Activated naive CD8-positive, alpha-beta T cell treated with anti-CD3 and anti-CD28 coated beads, Interleukin-2, amount 10 ng/mL, durations not matched to agents 7 days and 5 days (primary cell): ENCODE measurements at regions not wholly inside any gene's neighbourhood (a gene's known extent, or its start where the extent isn't known, plus 50 kb on each side); places are given as distances from the start of the nearest gene placed in this dataset.
"Not testable (repeated sequence)": the region's sequence is repeated elsewhere in the genome, so short reads cannot be mapped to it uniquely, and the experiment has no call there.

Source experiments
- ATAC-seq: fragments of 150-1000 bp; cut with Tn5 transposase; one replicate; pipeline ENCODE4 v1.10.0; 2021; ENCODE audit warnings: low read depth, moderate library complexity
- POLR2A ChIA-PET: fragments of 350-600 bp; sonication (Branson Sonifier 250); formaldehyde crosslinking; loops from one replicate; lab custom pipeline; 2021; ENCODE audit warnings: antibody characterized with exemption; lab: Charles Lee
- DNase-seq: peaks from one replicate; pipeline ENCODE4 v3.0.0; 2021
- H3K27ac Mint-ChIP-seq: one replicate; pipeline ENCODE4 v1.8.0; 2022; ENCODE audit warnings: mild to moderate bottlenecking, mixed read lengths
- H3K27me3 Mint-ChIP-seq: one replicate; pipeline ENCODE4 v1.8.0; 2022; ENCODE audit warnings: mild to moderate bottlenecking, moderate library complexity, mixed read lengths
- H3K36me3 Mint-ChIP-seq: one replicate; pipeline ENCODE4 v1.8.0; 2021; ENCODE audit warnings: mild to moderate bottlenecking, mixed read lengths
- H3K4me1 Mint-ChIP-seq: one replicate; pipeline ENCODE4 v1.8.0; 2021; ENCODE audit warnings: mixed read lengths
- H3K4me3 Mint-ChIP-seq: one replicate; pipeline ENCODE4 v1.8.0; 2022; ENCODE audit warnings: mild to moderate bottlenecking, moderate library complexity, mixed read lengths
- H3K9me3 Mint-ChIP-seq: one replicate; pipeline ENCODE4 v1.8.0; 2021; ENCODE audit warnings: mixed read lengths

DNA sequence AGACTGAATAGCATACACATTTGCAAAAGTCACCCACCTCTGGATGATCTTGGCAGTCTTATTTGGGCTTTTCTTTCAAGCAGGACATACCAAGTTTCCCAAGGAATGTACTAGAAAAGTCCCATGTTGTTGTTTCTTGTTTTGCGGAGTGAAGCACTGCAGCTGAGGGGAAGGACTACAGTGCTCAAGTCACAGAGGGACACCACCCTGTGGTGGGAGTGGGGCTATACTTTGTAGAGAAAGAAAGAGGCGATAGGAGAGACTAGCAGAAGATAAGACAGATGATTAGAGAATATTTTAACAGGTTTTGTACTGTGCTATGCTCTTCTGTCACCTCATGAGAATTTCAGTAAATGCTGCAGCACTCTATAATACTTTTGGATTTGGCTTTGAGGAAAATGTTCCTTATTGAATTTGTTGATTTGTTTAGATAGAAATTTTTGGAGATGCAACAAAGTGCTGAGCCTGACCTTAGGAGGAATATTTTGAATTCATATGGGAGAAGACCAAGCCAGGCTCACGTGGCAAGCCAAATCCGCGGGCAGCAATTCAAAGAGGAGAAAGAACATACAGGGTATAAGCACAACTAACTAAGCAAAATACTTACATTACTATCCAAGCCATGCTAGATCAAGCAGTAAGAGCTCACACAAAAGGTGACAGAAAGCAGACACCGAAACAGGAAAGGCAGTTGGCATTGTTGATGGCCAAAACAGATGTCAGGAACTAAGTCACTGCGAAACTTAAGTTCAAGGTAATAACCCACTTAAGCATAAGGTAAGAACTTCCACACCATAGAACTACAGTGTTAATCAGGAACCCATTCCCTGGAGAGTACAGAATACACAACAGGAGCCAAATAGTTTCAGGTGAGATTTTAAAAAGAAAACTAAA lies 280.3 kb upstream of the INTU start:
- Mint-ChIP-seq H3K27me3 (no peaks in the 10 kb centered on the region), H3K36me3 (no peaks in the 10 kb centered on the region), H3K4me1 (no peaks in the 10 kb centered on the region), H3K9me3 (peaks cover 3% of the 10 kb centered on the region), H3K27ac (no peak overlapping the region), H3K4me3 (no peak overlapping the region)
- ATAC-seq (no peak), DNase-seq (no peak)
- POLR2A ChIA-PET: no interaction called here

DNA sequence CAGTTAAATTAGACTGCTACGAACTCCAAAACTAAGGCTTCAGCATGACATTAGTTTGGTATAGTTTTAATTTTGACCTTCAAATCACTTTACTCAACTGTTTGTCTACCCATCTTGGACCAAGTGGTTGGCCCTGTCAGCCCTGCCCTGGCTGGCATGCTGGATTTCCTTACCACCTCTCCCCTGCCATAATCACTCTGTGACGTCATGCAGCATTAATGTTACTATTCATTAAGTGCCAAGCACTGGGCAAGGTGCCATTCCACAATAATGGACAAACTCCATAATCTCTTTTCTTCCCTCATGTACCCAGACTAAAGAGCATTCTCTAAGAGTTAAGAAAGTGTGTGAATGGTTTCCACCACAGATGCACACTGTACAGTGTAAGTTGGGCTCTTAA lies 277.0 kb upstream of the INTU start:
- DNase-seq: no peak
- Mint-ChIP-seq H3K36me3 (no peaks in the 10 kb centered on the region), H3K27ac (no peak overlapping the region), H3K4me3 (no peak overlapping the region), H3K4me1 (no peaks in the 10 kb centered on the region), H3K9me3 (no peaks in the 10 kb centered on the region), H3K27me3 (no peaks in the 10 kb centered on the region)
- POLR2A ChIA-PET: no interaction called here
- no peak for ATAC-seq

DNA sequence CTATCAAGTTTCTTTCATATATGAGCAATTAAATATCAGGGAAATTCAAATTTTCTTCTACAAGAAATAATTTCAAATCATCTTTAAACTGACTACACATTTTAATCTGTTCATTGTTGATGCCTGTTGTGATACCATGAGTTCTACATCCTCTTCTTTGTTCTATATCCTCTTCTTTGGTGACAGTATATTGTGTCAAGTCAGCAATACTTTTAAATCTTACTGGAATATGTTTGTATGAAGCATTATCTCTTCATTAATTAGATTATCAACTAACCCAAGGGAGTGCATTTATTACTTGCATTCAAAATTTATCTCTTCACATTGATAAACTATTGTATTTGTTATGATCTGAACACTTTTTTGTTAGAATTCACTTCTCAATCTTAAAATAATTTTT lies 275.0 kb upstream of the INTU start:
- Mint-ChIP-seq H3K27me3 (no peaks in the 10 kb centered on the region), H3K27ac (no peak overlapping the region), H3K9me3 (peaks cover 2% of the 10 kb centered on the region), H3K36me3 (no peaks in the 10 kb centered on the region), H3K4me3 (no peak overlapping the region), H3K4me1 (no peaks in the 10 kb centered on the region)
- ATAC-seq (no peak), DNase-seq (no peak)
- POLR2A ChIA-PET: no interaction called here

DNA sequence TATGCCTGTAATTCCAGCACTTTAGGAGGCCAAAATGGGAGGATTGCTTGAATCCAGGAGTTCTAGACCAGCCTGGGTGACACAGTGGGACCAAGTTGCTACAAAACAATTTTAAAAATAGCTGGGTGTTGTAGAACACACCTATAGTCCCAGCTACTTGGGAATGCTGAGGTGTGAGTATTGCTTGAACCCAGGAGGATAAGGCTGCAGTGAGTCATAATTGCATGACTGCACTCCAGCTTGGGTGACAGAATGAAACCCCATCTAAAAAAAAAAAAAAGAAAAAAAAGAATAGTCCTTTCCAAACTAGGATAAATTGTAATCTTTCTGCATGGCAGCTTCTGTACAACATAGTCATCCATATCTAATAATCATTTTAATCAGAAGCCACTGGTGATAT lies 270.1 kb upstream of the INTU start:
- Mint-ChIP-seq H3K27ac (no peak overlapping the region), H3K4me1 (no peaks in the 10 kb centered on the region), H3K36me3 (no peaks in the 10 kb centered on the region), H3K27me3 (no peaks in the 10 kb centered on the region), H3K9me3 (peaks cover 4% of the 10 kb centered on the region), H3K4me3 (no peak overlapping the region)
- DNase-seq: no peak
- POLR2A ChIA-PET: no interaction called here
- no peak for ATAC-seq

DNA sequence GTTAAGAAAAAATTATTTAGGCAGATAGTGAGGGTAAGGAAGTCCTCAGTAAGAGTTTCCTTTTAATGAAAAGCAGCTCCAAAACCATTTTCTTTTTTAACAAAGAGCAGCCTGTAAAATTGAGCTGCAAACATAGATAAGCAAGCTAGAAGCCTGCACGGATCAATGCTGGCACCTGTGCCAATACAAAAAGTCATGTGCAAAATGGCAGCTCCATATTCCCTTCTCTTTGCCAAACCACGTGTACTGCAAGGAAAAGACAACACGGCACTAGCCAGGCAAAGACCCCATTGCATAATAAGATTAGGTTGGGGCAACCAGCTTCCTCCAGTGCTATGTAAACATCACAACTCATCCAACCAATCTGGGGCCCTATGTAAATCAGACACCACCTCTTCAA lies 268.4 kb upstream of the INTU start:
- Mint-ChIP-seq H3K36me3 (no peaks in the 10 kb centered on the region), H3K27me3 (no peaks in the 10 kb centered on the region), H3K4me1 (no peaks in the 10 kb centered on the region), H3K9me3 (peaks cover 4% of the 10 kb centered on the region), H3K4me3 (no peak overlapping the region), H3K27ac (no peak overlapping the region)
- no peak for ATAC-seq
- DNase-seq: no peak
- POLR2A ChIA-PET: no interaction called here

DNA sequence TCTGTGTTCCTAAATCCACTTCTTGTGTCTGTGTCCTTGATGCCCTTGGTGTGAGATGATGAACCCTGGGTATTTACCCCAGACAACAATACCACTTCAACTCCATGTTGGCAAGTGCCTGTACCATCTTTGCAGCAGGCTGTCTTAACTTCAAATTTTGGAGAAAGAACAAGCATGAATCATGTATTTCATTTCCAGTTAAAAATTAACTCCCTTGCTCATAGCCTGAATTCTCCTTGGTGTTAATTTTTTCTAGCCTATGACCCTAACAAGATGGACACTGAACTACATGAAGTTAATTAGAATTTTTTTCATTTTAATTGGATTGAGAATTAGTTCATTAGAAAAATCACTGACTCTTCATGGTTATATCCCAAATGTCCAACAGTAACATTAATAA lies 267.8 kb upstream of the INTU start:
- Mint-ChIP-seq H3K27me3 (no peaks in the 10 kb centered on the region), H3K9me3 (peaks cover 4% of the 10 kb centered on the region), H3K36me3 (no peaks in the 10 kb centered on the region), H3K4me3 (no peak overlapping the region), H3K27ac (no peak overlapping the region), H3K4me1 (no peaks in the 10 kb centered on the region)
- no peak for DNase-seq
- ATAC-seq: no peak
- POLR2A ChIA-PET: no interaction called here

DNA sequence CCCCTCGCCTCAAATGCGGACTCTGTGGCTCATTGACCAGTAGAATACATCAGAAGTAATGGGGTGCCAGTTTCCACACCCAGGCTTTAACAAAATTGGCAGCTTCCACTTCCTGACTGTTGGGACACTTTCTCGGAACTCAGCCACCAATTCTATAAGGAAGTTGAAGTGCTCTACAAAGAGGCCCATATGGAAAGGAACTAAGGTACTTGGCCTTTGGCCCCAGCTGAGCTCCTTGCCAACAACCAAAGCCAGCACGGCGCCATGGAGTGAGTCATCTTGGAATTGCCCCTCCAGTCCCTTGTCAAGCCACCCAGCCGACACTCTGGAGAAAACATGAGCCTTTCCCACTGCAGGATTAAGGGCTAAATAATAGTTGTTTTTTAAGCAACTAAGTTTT lies 262.2 kb upstream of the INTU start:
- H3K4me1 Mint-ChIP-seq: no peaks in the 10 kb centered on the region
- H3K36me3 Mint-ChIP-seq: no peaks in the 10 kb centered on the region
- no peaks in the 10 kb centered on the region for H3K9me3 Mint-ChIP-seq
- no peak overlapping the region for H3K4me3 Mint-ChIP-seq
- DNase-seq (no peak), ATAC-seq (no peak)
- H3K27me3 Mint-ChIP-seq: no peaks in the 10 kb centered on the region
- POLR2A ChIA-PET: no interaction called here
- no peak overlapping the region for H3K27ac Mint-ChIP-seq

DNA sequence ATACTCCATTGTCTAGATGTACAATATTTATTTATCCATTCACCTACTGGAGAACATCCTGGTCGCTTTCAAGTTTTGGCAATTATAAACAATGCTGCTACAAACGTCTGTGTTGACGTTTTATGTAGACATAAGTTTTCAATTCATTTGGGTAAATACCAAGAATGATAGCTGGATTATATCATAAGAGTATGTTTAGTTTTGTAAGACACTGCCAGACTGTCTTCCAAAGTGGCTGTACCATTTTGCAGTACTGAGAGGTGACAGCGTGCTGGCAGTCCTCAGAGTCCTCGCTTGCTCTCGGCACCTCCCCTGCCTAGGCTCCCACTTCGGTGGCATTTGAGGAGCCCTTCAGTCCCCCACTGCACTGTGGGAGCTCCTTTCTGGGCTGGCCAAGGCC lies 253.3 kb upstream of the INTU start:
- no peak overlapping the region for H3K27ac Mint-ChIP-seq
- no peak for DNase-seq
- no peaks in the 10 kb centered on the region for H3K36me3 Mint-ChIP-seq
- ATAC-seq: no peak
- no peaks in the 10 kb centered on the region for H3K27me3 Mint-ChIP-seq
- POLR2A ChIA-PET: no interaction called here
- H3K9me3 Mint-ChIP-seq: peaks cover 2% of the 10 kb centered on the region
- no peaks in the 10 kb centered on the region for H3K4me1 Mint-ChIP-seq
- no peak overlapping the region for H3K4me3 Mint-ChIP-seq

DNA sequence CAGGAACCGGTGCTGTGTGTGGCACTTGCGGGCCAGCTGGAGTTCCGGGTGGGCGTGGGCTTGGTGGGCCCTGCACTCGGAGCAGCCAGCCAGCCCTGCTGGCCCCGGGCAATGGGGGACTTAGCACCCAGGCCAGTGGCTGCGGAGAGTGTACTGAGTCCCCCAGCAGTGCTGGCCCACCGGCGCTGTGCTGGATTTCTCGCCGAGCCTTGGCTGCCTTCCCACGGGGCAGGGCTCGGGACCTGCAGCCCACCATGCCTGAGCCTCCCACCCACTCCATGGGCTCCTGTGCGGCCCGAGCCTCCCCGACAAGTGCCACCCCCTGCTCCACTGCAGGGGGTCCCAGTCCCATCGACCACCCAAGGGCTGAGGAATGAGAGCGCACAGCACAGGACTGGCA lies 252.8 kb upstream of the INTU start:
- ATAC-seq, H3K27ac Mint-ChIP-seq, H3K36me3 Mint-ChIP-seq, H3K4me1 Mint-ChIP-seq, POLR2A ChIA-PET, H3K9me3 Mint-ChIP-seq, H3K27me3 Mint-ChIP-seq, DNase-seq, H3K4me3 Mint-ChIP-seq: not testable (repeated sequence)

DNA sequence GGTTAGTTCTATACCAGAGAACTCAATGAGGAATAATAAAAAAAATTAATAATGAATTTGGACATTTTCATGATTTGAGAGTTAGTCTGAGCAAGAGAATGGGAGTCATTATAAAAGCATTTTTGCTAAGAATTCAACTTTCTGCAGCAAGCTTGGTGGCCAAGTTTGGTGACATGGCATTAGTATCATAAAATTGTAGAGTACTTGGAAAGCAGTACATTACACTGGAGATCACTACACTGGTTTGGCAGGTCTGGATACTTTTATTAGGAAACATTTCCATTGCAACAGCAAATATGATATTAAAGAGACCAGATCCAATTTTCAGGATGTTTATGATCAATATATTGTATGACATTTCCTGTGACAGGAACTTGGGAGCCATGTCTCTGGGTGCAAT lies 249.1 kb upstream of the INTU start:
- no peaks in the 10 kb centered on the region for H3K27me3 Mint-ChIP-seq
- peaks cover 2% of the 10 kb centered on the region for H3K9me3 Mint-ChIP-seq
- no peak overlapping the region for H3K4me3 Mint-ChIP-seq
- DNase-seq: no peak
- POLR2A ChIA-PET: no interaction called here
- no peaks in the 10 kb centered on the region for H3K4me1 Mint-ChIP-seq
- no peak for ATAC-seq
- H3K27ac Mint-ChIP-seq: no peak overlapping the region
- no peaks in the 10 kb centered on the region for H3K36me3 Mint-ChIP-seq

DNA sequence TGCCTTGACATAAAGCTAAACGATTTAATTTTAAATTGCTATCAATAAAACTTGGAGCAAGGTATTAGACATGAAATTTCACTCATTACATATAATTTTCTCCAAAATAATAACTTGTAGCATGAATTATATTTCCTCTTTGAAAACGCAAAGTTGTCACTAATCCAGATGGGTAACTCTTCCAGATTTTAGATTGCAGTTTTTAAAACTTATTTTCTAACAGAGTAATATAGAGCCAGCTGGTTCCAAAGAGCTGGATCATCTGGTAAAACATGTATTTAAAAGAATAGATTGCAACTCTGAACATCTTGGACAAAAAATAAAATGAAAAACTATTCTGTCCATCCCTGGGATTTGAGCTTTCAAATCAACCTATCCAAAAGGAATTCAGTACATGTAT lies 238.2 kb upstream of the INTU start:
- no peak overlapping the region for H3K4me3 Mint-ChIP-seq
- no peaks in the 10 kb centered on the region for H3K27me3 Mint-ChIP-seq
- DNase-seq (no peak), ATAC-seq (no peak)
- H3K36me3 Mint-ChIP-seq: no peaks in the 10 kb centered on the region
- no peak overlapping the region for H3K27ac Mint-ChIP-seq
- no peaks in the 10 kb centered on the region for H3K9me3 Mint-ChIP-seq
- H3K4me1 Mint-ChIP-seq: no peaks in the 10 kb centered on the region
- POLR2A ChIA-PET: no interaction called here

DNA sequence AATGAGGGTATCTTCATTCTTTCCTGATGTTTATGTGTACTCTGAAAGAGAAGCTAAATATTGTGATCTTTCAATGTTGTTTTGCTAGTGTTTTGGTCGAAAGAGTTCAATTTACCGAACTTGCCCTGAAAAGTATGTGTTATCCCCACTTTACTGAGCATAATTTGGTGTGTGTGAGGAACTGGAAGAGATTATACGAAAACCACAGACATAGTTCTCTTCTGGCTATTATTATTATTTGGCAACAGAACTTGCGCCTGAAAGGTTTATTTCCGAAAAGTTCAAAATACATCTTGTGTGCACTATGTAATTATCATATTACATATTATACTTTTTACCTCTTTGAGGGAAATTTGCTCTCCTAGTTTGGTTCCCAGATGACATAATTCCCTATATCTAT lies 232.5 kb upstream of the INTU start:
- Mint-ChIP-seq H3K4me3 (no peak overlapping the region), H3K27ac (no peak overlapping the region), H3K4me1 (no peaks in the 10 kb centered on the region), H3K9me3 (no peaks in the 10 kb centered on the region), H3K27me3 (no peaks in the 10 kb centered on the region), H3K36me3 (no peaks in the 10 kb centered on the region)
- no peak for ATAC-seq
- DNase-seq: no peak
- POLR2A ChIA-PET: no interaction called here

DNA sequence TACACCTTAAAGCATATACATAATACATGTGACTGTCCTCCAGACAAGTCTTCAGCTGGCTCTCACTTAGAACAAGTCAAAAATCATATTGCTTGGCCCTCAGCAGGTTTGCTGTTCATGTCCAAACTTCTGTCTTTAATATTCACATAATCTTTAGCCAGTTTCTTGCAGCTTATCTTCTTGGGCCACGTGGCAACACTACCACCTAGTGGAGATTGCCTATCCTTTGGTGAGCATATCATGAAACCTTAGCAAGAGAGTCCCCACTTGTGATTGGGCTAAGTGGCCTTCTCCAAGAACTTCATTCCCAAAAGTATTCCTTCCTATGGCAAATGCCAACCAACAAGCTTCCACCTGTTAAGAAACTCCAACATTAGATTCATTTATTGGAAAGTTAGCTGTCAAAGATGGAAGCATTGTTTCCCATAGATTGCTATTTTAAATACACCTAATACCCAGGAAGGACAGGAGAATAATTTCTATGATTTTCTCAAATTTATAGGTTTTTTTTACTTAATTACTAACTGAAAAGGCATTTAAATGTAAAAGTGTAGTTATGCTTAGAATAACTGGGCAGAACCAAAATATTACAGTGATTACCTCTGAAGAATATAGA lies 231.9 kb upstream of the INTU start:
- Mint-ChIP-seq H3K36me3 (no peaks in the 10 kb centered on the region), H3K27ac (no peak overlapping the region), H3K4me1 (no peaks in the 10 kb centered on the region), H3K4me3 (no peak overlapping the region), H3K27me3 (no peaks in the 10 kb centered on the region), H3K9me3 (no peaks in the 10 kb centered on the region)
- ATAC-seq (no peak), DNase-seq (peak; percentile 31)
- POLR2A ChIA-PET: no interaction called here

DNA sequence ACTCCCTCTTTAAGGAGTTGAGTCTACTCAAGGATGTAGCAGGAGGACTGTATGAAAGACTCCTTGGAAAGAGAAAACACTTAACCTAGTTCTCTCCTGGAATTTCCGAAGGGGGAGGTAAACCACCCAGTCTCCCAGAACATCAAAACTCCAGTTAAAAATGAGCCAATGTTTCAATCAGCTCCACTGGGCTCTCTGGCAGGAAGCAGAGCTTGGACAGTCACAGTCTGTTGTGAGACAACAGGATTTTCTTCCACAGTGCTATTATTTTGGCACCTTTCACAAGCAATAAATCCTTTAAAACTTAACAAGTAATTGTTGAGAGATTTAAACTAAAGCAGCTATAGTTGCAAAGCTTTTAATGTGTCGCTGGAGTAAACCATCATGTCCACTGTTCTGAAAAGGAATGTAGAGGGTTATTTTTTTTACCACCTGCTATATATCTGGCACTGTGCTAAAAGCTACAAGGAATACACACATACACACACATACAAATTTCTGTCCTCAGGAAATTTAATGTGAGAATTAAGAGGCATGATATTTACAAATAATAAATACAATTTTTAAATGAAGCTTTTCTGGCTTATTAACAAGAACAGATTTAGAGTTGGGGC lies 229.2 kb upstream of the INTU start:
- no peaks in the 10 kb centered on the region for H3K9me3 Mint-ChIP-seq
- H3K4me1 Mint-ChIP-seq: no peaks in the 10 kb centered on the region
- H3K36me3 Mint-ChIP-seq: no peaks in the 10 kb centered on the region
- DNase-seq (no peak), ATAC-seq (no peak)
- no peak overlapping the region for H3K27ac Mint-ChIP-seq
- H3K27me3 Mint-ChIP-seq: no peaks in the 10 kb centered on the region
- POLR2A ChIA-PET: no interaction called here
- H3K4me3 Mint-ChIP-seq: no peak overlapping the region
